ENCODE measurements at regions not wholly inside any gene's neighbourhood (a gene's known extent, or its start where the extent isn't known, plus 50 kb on each side); places are given as distances from the start of the nearest gene placed in this dataset.

DNA sequence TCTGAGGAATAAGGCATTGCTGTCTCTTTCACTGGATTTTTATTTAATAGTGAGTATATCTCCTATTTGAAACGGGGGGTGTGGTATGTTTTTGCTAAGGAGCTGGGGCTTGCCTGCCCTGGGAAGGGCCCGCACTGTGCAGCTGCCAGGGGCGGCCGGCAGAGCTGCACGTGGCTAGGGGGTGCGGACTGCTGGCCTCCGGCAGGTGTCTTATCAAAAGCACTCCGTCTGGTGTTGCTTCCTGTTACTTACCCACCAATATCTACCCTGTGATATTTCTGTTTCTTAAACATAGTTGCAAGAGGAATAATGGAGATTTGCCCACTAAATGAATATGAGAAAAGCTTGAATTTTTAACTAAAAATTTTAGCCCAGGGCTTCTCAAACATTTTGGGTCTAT, 232.0 kb downstream of the IRX1 start:
- no peak for DNase-seq

DNA sequence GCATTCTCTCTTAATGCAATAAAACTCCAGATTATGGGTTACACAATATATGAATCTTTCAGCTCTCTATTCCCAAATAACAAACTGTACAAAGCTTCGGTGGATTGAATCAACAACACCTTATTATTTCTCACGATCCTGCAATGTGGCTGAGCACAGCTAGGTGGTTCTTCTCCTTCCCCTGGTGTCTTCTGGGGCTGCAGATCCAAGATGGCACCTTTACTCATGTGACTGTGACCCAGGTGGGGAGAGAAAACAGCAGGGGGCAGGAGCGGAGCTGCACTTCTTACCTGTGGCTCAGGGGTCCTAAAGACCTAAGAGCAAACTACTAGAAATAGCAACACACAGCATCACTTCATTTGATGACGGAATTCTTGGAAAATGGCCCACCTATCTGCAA, 233.1 kb downstream of the IRX1 start:
- no peak for DNase-seq

DNA sequence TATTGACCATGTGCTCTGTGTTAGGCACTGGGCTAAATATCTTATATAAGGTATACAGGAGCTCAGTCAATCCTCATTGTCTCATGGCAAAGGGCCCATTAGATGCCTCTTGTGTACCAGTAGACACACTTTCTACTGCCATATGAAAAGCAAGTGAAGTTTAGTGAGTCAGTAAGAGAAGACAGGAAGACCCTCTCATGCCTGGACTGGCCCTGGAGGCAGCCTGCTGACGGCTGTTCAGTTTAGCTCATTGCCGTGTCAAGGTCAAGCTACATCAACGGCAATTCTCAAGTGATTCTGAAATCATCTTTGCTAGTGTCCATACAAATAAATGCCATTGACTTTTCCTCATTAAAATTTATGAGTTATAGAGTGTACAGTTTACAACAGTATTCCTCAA, 237.9 kb downstream of the IRX1 start:
- no peak for DNase-seq

DNA sequence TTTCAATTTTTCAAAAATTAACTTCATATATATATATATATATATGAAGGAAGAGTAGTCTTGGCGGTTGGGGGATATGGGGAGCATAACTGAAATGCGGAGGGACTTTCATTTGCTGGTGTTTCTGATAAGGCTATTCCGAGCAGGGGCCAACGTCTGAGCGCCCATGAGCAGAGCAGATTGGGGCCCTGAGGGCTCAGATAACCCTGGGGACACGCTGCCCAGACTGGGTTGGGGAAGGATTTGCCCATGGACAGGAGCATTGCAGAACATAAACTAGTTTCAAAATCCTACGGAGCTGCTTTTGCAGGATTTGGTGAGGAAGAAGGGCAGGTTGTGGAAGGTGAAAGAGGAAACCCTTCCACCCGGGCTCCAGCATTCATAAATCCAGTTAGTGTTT, 240.2 kb downstream of the IRX1 start:
- no peak for DNase-seq

DNA sequence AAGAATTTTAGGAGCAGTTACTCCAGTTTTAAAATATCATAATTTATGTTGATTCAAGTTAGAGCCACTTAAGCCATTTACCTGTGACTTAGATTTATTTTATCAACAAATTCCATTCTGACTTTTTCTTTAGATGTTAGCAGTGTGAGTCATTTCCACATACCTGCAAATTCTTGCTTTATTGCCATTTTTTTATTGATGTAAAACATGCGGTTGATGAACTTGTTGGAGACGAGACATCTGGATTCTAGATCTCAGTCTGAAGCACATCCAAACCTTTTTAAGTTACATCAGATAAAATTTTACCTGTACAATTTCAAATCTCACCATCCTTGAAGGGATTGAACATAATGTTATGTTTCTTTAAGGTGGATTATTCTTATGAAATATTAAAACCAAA, 240.9 kb downstream of the IRX1 start:
- DNase-seq, result no peak

DNA sequence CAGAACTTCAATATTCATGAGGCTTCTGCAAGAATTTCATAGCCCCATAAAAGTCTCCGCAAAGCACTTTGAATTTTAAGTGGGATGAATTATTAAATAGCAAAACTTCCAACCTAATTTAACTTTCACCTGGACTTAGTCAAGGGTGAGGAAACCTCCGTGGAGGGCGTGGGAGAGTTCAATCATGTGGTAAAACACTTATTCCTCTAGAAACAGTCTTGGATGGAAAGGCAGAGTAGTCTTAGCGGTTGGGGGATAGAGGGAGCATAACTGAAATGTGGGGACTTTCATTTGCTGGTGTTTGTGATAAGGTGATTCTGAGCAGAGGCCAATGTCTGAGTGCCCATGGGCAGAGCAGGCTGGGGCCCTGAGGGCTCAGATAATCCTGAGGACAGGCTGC, 241.9 kb downstream of the IRX1 start:
- no peak for DNase-seq

DNA sequence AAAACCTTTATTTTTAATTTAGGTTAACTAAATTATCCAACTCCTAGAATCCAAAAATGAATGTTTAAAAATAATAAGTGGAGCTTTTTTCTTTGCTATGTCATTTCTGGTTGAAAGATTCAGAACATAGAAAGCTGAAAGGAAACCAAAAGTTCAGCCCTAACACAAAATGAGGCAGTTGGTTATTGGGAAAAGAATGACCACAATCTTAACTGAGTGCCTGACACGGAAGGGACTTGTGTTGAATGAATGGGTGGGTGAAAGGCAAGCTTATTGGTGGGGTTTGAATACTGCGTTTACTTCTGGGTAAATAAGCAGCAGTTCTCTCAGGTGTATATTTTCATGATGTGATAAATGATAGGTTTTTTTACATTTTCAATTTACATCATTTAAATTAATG, 243.5 kb downstream of the IRX1 start:
- no peak for DNase-seq

DNA sequence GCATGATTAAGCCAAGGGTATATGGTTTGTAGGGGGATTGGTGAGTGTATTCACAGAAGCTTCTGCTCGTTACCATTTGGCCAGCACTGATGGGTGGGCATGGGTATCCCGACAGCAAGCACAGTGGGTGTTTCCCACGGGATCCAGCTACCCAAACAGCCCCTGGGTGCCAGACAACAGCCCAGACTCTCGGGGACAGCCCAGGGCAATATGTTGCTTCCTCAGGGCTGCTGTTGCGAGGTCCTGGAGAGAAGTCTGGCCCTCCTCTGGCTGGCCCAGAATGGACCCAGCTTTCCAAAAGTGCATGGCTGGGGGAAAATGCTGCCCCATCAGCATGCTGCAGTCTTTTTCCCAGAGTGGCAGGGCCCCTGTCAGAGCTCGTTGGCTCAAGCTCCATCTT, 247.0 kb downstream of the IRX1 start:
- no peak for DNase-seq

DNA sequence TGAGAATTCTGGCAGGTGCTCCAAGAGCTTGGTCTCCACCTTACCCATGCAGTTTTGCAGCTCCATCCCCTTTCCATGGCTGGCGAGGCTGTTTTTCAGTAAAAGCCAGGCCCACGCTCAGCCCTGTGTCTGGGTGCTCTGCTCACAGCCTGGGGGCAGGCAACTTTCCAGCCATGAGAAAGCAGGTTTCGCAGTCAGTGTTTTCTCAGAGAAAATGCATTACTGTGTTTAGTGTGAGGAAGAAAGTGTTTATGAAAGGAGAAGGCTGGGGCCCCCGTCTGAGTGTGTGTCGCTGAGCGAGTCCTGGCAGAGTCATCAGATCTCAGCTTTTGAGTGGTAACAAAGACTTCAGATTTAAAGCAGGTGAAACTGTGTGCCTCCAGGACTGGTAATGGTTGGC, 248.1 kb downstream of the IRX1 start:
- no peak for DNase-seq

DNA sequence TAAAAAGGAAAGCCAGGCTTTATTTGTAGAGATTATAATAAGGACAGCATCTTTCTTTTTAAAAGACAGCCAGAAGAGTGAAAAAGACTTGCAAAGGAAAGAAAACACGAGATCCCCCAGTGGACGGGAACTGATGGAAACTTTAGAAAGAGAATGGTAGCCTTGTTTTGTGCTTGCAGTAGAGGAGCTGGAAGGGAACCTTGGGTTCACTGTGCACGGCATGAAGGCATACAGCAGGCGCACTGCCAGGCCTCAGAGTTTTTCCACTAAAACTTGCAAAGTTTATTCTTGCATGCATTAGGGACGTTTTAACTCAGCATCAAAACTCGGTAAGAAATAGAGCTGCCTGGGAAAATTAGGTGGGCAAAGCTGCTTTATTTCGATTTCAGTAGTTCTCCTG, 248.6 kb downstream of the IRX1 start:
- DNase-seq, result no peak

DNA sequence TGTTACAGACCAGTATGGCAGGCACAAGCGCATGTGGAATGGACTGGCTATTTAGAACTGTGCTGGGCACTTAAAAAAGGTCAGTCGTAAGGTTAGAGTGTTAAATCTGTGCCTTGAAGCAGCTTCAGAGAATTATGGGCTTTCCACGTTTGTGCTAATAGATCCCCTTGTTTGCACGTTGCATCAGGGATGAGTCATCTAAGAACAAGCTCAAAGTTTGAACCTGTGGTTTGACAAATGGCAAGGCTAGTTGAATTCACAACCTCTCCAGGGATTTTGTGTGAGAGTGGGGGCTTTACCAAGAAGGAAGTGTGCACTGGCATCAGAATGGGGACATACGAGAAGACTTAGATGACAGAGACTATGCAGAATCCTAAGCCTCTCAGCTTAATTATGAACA, 249.6 kb downstream of the IRX1 start:
- DNase-seq, result no peak

DNA sequence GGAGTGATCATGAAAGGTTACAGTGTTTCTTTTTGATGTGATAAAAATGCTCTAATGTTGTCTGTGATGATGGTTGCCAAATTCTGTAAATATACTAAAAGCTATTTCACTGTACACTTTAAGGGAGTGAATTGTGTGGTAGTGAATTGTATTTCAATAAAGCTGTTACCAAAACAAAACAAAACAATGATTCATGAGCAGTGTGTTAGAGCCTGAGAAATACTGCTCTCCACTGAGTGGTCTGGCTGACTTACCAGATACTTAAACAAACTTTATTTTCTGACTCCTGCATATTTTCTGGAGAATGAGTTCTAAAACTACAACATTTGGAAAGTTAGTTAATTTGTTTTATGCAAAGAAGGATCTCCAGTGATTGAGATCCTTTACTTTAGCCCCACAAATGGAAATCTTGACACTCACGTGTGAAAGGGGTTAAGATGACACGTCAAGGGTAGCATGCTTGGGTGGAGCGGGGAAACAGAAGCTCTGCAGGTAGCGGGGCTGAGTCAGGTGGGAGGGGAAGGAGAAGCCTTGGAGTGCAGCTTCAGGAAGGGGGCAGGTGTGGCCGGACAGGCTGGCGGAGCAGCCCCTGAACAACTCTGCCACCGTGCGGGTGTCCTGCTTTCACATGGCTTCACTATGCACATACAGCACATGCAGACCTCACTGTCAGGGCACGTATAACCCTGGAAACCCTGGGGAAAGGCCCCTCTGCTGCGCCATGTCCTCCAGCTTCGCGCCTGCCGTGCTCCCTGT, 256.7 kb downstream of the IRX1 start:
- no peak for DNase-seq

DNA sequence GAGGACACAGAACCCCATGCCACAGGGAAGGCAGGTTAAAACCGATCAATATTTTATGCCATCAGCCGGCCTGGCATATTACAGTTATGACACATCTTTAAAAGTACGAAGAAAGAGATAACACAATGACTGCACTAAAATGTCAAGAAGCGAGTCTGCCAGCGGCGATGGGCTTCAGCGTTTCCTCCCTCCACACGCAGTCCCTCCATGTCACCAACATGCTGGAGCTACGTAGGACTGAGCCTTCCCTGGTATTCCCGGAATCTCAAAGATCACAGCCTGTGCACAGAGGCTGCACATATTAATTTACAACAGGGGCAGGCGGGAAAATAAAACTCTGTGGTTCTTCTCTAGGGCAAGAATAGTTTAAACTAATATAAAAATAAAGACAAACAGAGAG, 257.7 kb downstream of the IRX1 start:
- no peak for DNase-seq

DNA sequence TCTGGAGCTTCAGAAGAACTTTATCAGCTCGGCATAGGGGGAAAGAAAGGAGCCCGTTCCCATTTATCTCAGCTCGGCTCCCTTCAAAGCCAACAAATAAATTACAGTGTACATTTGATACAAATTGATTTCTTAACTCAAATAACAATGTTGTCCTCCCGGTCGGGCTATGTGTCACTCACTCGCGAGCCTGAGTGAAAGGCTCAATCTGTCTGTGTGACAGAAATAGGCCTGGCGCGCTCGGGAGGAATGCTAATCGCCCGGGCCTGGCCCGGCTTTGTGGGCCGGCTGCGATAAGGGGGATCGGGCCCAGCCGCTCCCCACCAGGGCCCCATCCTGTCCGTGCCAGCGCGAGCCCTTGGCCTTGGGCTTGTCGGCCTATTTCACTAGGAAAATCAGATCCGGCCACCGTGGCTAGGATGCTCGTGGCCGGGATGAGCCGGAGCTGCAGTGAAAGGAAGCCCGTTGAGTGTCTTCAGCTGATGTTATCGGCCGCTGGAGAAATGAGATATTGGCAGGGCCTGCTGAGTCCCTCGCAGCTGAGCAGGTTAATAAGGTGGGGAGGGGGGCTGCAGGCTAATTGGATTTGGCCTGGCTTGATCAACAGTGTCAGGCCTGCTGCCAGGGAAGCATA, 258.7 kb downstream of the IRX1 start:
- no peak for DNase-seq

DNA sequence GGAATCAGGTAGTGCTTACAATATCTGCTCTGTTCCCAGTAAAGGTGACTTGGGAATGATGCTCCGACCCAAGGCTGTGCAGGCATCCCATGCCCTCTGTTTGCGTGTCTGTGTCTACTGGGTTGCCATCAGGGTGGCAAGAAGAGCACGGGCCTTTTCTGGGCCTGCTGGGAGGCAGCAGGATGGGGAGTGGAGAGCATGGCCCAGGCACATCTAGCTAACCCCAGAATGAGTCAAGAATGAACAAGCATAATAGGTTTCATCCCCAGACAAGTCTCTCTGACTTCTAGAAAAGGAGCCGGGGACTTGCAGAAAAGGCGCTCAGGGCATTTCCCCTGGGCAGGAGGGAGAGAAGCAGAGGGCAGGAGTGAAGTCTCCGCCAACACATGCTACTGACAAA, 260.4 kb downstream of the IRX1 start:
- no peak for DNase-seq

DNA sequence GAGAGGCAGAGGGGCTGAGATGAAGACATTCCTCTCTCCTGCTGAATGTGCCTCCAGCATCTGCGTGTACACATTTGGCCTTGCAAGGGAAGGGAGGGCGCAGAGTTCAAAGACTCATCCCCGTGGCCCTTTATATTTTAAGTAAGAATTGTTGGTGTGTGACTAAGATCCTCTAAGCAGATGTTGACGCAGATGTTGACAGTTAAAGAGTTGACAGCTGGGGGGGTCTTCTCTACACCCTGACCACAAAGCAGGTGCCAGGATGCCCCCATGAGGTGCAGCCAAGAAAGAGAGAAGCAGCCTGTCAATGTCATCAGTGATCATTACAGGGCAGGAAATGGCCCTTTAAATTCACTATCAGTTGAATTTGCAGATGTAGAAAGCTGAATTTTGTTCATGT, 262.9 kb downstream of the IRX1 start:
- DNase-seq, result no peak

DNA sequence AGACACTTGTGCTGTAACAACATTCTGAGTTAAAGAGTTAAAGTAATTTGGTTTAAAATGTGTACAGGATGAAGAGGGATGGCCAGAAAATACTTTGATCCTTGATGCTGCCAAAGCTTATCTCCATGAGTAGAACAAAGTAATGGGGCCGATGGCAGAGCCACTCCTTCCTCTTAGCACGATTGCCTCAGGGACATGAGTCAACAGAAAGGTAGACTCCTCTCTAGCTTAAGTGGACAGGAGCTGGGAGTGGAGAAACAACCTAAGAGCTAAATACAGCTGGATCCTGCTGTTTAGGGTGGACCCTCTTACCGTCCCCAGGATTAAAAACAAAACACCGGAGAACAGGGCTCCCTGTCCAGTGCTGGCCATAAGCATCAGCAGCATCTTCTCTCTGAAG, 267.3 kb downstream of the IRX1 start:
- no peak for DNase-seq

DNA sequence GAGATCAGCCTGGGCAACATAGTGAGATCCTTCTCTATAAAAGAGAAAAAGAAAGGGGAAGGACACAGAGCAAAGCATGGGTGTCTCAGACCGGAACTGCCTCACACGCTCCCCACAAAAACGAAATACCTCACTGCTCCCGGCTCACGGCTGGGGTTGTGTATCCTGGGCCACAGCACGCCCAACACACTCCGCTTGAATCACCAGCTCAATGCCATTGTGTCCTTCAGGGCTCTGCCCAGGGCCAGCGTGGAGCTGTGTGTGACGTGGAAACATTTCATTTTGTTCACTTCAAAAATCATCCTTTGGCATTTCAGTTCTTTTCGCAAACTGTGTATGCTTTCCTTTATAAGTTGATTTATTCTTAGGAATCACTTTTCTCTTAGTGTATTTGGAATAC, 279.5 kb downstream of the IRX1 start:
- no peak for DNase-seq

DNA sequence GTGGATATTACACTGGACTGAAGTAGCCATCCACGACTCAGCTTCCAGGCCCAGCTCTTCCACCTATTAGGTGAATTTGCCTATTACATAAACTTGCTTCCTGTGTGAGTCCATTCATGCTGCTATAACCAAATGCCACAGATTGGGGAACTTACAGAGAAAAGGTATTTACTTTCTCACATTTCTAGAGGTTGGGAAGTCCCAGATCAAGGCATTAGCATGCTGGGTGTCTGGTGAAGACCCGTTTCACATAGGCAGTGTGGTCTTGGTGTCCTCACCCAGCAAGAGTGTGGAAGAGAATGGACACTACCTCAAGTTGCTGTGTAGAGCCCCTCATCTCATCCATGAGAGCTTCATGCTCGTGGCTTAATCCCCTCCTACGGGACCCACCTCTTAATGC, 282.6 kb downstream of the IRX1 start:
- no peak for DNase-seq

DNA sequence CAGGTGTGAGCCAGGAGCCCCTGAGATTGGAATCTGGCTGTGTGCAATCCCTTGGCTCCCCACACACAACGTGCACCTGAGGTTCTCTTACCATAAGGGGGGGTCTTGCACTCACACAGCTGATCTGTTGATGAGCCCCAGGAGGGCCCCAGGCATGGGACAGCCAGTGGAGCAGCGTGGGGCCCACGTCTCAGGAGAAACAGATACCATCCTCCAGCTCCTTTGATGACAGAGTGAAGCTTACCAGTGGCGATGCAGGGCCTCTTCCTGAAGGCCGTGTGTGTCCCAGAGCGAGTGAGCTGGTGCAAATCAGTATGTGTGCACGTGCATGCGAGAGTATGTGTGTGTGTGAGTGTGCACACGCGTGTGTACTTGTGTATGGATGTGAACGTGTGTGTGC, 287.4 kb downstream of the IRX1 start:
- no peak for DNase-seq

DNA sequence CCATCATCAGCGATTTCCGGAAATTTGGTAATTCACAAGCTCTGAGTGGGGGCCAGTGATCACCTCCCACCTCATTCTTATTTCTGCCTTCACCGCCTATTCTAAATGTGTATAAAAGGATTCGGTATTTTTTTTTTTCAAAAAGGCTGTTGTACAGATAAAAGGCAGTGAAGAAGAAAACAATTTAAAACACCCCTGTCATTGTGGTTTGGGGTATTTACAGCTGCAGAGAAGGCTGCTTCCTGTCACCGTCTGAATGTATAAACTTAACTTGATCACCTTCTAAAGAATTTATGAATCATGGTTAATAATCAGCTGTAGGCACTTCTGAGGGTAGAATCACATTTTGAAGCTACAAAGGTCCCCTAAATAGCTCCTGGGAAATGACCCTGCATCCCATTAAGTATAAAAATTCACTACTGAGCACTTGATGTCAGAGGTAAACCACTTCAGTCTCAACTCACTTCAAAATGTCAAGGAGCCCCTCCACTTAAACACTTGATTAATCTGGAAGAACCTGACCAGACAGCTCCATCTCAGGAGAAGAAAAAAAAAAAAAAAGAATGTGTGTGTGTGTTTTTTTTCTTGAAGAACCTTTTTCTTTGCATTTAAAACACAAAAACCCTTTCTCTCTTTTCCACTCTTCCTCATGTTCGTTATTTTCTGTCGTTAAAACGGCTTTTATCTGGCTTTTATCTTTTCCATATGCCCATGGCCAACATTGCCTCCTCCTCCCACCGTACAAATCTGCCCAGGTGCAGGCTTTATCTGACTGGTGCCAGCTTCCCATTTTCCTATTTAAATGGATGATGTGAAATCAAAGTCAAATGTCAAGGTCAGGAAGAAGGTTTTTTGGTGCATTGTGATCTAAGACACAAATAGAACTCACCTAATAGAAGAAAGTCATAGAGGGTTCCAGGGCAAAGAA, 291.2 kb downstream of the IRX1 start:
- no peak for DNase-seq

DNA sequence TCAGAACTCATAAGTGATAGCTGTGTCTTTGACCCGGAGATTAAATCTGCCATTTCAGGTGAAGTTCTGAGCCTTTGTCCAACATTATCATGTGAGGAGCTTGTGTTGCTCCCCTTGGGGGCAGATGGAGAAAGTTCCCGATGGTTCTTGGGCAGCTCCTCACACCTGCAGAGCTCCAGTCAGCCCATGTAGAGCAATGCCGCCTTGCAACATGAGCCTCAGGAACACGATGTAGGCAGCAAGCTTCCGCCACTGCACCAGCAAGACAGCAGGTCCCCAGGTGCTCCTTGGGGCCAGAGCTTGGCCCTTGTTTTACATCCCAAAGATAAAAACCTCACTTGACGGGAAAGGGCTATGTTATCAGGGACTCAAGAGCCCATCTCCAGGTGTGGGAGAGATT, 292.7 kb downstream of the IRX1 start:
- no peak for DNase-seq

DNA sequence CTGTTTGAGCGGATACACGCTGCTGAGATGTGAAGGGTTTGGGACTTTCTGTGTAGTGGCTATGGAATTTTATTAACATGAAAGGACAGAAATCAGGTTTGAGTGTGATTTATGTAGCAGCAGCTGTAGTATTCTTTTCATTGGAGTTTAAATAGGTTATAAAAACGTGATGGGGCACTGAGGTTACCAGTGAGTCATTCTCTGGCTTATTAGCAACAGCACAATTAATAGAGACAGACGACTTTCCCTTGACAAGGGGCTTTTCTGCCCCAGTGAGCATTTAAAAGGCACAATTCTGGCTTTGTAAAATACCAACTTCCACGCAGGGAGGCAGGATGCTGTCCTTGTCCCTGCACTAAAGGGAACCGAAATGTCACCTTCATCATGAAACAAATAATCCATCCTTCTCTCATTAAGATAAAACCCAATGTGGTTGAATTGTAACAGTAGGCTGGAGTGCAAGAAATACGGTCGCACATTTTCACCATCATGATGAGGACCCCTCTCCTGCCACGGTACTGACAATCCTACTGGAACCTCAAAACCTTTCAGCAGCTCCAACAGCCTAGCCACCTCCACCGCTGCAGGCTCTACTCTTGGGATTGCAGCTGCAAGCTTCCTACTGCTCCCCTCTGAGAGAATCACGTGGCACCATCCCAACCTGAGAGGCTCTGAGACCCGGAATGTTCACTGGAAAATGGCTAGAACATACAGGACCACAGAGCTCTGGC, 293.9 kb downstream of the IRX1 start:
- DNase-seq, result no peak
